Astrocyte (in vitro differentiated cells and primary cell): ENCODE measurements at regions not wholly inside any gene's neighbourhood (a gene's known extent, or its start where the extent isn't known, plus 50 kb on each side); places are given as distances from the start of the nearest gene placed in this dataset.

Source experiments
- DNase-seq: peaks from one replicate; pipeline ENCODE4 v3.0.0-alpha.2; 2010; ENCODE audit warnings: low read depth
- FAIRE-seq: peaks from 2 replicates; lab custom pipeline; 2011; peaks lifted over from hg19 to GRCh38; lab: Jason Lieb, UNC
- H2AFZ ChIP-seq: 2 replicates; pipeline ENCODE4 v1.6.0; 2012; ENCODE audit warnings: low read depth, low read length, inconsistent platforms
- H3K27ac ChIP-seq: 2 replicates; pipeline ENCODE4 v1.5.1; 2011; ENCODE audit warnings: low read depth, low read length, inconsistent platforms
- H3K27me3 ChIP-seq: 2 replicates; pipeline ENCODE4 v1.6.0; 2011; ENCODE audit warnings: low read length, inconsistent platforms; ENCODE audit not compliant: insufficient read depth
- H3K36me3 ChIP-seq: 2 replicates; pipeline ENCODE4 v1.5.1; 2011; ENCODE audit warnings: low read length, inconsistent platforms; ENCODE audit not compliant: insufficient read depth
- H3K4me1 ChIP-seq: 2 replicates; pipeline ENCODE4 v1.5.1; 2011; ENCODE audit warnings: low read length, inconsistent platforms; ENCODE audit not compliant: insufficient read depth
- H3K4me2 ChIP-seq: 2 replicates; pipeline ENCODE4 v1.6.0; 2012; ENCODE audit warnings: low read length, inconsistent platforms
- H3K4me3 ChIP-seq: 2 replicates; pipeline ENCODE4 v1.5.1; 2011; ENCODE audit warnings: low read depth, mild to moderate bottlenecking, low read length, inconsistent platforms; ENCODE audit not compliant: insufficient read depth
- H3K79me2 ChIP-seq: 2 replicates; pipeline ENCODE4 v1.6.0; 2012; ENCODE audit warnings: mild to moderate bottlenecking, low read length, inconsistent platforms; ENCODE audit not compliant: insufficient read depth
- H3K9ac ChIP-seq: 2 replicates; pipeline ENCODE4 v1.6.0; 2012; ENCODE audit warnings: mild to moderate bottlenecking, low read length, inconsistent platforms
- H3K9me3 ChIP-seq: 2 replicates; pipeline ENCODE4 v1.5.1; 2012; ENCODE audit warnings: low read depth, mild to moderate bottlenecking, low read length, inconsistent platforms; ENCODE audit not compliant: insufficient read depth
- H4K20me1 ChIP-seq: 2 replicates; pipeline ENCODE4 v1.6.0; 2012; ENCODE audit warnings: low read length, inconsistent platforms; ENCODE audit not compliant: insufficient read depth
- H3K27ac Mint-ChIP-seq: one replicate; pipeline ENCODE4 v1.8.0; 2021; ENCODE audit warnings: mild to moderate bottlenecking, mixed read lengths; ENCODE audit not compliant: unreplicated experiment
- H3K27me3 Mint-ChIP-seq: one replicate; pipeline ENCODE4 v1.8.0; 2021; ENCODE audit warnings: low read depth, mixed read lengths; ENCODE audit not compliant: unreplicated experiment
- H3K36me3 Mint-ChIP-seq: one replicate; pipeline ENCODE4 v1.8.0; 2021; ENCODE audit warnings: low read depth, mixed read lengths; ENCODE audit not compliant: unreplicated experiment
- H3K4me1 Mint-ChIP-seq: one replicate; pipeline ENCODE4 v1.8.0; 2021; ENCODE audit warnings: low read depth, mixed read lengths; ENCODE audit not compliant: unreplicated experiment
- H3K4me3 Mint-ChIP-seq: one replicate; pipeline ENCODE4 v1.8.0; 2021; ENCODE audit warnings: mild to moderate bottlenecking, moderate library complexity, mixed read lengths; ENCODE audit not compliant: unreplicated experiment
- H3K9me3 Mint-ChIP-seq: one replicate; pipeline ENCODE4 v1.8.0; 2021; ENCODE audit warnings: mild to moderate bottlenecking, mixed read lengths; ENCODE audit not compliant: unreplicated experiment
- EZH2 ChIP-seq: IDR thresholded peaks from 2 replicates; pipeline ENCODE4 v1.6.1; 2012; ENCODE audit warnings: mild to moderate bottlenecking, low read length, inconsistent platforms; ENCODE audit not compliant: insufficient read depth
- TF ChIP-seq, protein P1 (sequence below): IDR thresholded peaks from 2 replicates; pipeline ENCODE4 v1.5.1; 2011; ENCODE audit warnings: low read depth, mild to moderate bottlenecking, inconsistent platforms, low read length, moderate library complexity; ENCODE audit not compliant: insufficient read depth

DNA sequence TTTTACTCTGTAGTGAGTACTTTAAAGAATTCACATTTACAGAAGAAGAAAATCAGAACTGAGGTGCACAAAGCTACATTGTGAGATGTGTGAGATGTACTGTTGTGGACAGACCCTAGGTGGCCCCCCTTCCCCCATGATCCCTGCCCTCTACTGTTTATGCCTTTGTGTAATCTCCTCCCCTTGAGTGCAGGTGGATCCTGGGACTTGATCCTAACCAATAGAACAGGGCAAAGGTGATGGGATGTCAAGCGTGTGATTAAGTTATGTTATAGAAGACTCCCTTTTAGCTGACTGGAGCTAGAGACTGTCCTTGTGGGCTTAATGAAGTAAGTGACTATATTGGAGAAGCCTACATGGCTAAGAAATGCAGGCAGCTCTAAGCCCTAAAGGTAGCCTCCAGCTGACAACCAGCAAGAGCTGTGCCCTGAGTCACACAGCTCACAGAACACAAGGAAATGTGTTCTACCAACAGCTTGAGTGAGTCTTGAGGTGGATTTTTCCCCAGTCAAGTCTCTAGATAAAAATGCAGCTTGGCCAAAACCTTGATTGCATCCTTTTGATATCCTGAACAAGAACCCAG is 225.2 kb upstream of the LEF1 start:
- no peaks in the 10 kb centered on the region for H3K9me3 Mint-ChIP-seq
- no peak overlapping the region for H3K27ac Mint-ChIP-seq
- Histone ChIP-seq H3K79me2 (no peaks in the 10 kb centered on the region), H3K27me3 (no peaks in the 10 kb centered on the region), H3K4me1 (peaks cover 20% of the 10 kb centered on the region), H3K27ac (no peak overlapping the region), H3K9me3 (no peaks in the 10 kb centered on the region), H3K4me2 (no peak overlapping the region), H2AFZ (no peak overlapping the region), H3K4me3 (no peak overlapping the region), H4K20me1 (no peaks in the 10 kb centered on the region), H3K36me3 (no peaks in the 10 kb centered on the region), H3K9ac (no peak overlapping the region)
- H3K4me1 Mint-ChIP-seq, result peaks cover 18% of the 10 kb centered on the region
- no peak overlapping the region for H3K4me3 Mint-ChIP-seq
- no peak for DNase-seq
- TF ChIP-seq, protein P1, sequence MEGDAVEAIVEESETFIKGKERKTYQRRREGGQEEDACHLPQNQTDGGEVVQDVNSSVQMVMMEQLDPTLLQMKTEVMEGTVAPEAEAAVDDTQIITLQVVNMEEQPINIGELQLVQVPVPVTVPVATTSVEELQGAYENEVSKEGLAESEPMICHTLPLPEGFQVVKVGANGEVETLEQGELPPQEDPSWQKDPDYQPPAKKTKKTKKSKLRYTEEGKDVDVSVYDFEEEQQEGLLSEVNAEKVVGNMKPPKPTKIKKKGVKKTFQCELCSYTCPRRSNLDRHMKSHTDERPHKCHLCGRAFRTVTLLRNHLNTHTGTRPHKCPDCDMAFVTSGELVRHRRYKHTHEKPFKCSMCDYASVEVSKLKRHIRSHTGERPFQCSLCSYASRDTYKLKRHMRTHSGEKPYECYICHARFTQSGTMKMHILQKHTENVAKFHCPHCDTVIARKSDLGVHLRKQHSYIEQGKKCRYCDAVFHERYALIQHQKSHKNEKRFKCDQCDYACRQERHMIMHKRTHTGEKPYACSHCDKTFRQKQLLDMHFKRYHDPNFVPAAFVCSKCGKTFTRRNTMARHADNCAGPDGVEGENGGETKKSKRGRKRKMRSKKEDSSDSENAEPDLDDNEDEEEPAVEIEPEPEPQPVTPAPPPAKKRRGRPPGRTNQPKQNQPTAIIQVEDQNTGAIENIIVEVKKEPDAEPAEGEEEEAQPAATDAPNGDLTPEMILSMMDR, result no peak
- peaks cover 3% of the 10 kb centered on the region for H3K27me3 Mint-ChIP-seq
- H3K36me3 Mint-ChIP-seq, result no peaks in the 10 kb centered on the region
- FAIRE-seq, result no peak

DNA sequence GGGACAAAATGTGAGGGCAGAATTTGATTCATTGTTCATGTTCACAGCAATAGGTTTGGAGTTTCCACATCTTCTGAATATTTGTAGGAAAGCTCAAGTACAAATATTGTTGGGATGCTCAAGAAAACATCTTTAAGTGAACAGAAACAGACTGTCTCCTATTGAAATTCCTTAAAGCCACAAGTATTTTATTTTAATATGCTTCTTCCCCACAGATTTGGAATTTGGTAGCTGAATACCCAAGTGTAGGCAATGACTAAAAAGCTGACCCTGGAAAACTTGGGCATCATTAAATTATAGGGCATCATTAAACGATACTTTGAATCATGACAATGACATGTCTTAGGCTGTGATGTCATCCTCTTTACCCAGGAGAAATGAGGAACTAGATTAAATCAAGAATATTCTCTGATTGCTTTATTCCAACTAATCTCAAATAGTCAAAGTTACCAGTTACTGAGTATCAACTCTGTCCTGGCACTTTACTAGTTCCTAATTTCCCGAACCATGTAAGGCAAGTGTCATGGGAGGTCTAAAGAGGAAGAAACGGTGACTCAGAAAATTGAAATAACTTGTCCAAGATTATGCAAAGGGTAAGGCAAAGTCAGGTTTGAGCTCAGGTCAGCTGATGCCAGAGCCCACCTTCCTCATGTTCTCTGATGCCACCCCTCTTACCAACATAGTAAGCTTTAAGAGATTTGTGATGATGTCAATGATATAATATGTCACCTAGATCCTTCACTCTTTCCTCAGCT is 223.1 kb upstream of the LEF1 start:
- Histone ChIP-seq H3K27me3 (no peaks in the 10 kb centered on the region), H3K36me3 (no peaks in the 10 kb centered on the region), H3K9me3 (no peaks in the 10 kb centered on the region), H3K79me2 (no peaks in the 10 kb centered on the region), H2AFZ (no peak overlapping the region), H3K4me2 (no peak overlapping the region), H3K4me3 (no peak overlapping the region), H3K4me1 (peaks cover 2% of the 10 kb centered on the region), H3K27ac (no peak overlapping the region), H3K9ac (no peak overlapping the region), H4K20me1 (no peaks in the 10 kb centered on the region)
- no peaks in the 10 kb centered on the region for H3K9me3 Mint-ChIP-seq
- FAIRE-seq (no peak), DNase-seq (peak; percentile 10)
- no peak for TF ChIP-seq EZH2
- TF ChIP-seq, protein P1, result no peak
- peaks cover 3% of the 10 kb centered on the region for H3K27me3 Mint-ChIP-seq
- no peak overlapping the region for H3K4me3 Mint-ChIP-seq
- peaks cover 17% of the 10 kb centered on the region for H3K4me1 Mint-ChIP-seq
- no peak overlapping the region for H3K27ac Mint-ChIP-seq
- H3K36me3 Mint-ChIP-seq, result no peaks in the 10 kb centered on the region

DNA sequence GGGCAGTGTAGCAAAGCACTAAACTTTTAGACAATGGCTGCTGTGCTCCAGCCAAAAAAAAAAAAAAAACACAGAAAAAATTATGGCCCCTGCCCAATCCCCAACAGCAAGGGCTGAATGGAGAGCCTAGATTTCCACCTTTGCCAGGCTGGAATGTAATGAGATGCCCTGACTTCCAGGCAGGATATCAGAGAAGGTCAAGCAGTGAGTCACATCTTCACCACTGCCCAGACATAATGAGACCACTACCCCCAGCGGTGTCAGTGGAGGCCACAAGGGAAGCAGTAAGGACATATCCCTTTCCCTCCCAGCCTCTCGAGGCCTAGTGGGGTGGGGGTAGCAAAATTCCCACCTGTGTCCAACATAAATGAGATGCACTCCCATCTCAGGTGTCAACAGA is 216.3 kb upstream of the LEF1 start:
- no peak overlapping the region for H3K4me2 ChIP-seq
- Mint-ChIP-seq H3K4me1 (peaks cover 14% of the 10 kb centered on the region), H3K27me3 (no peaks in the 10 kb centered on the region), H3K36me3 (peaks cover 4% of the 10 kb centered on the region), H3K4me3 (no peak overlapping the region), H3K9me3 (peaks cover 2% of the 10 kb centered on the region), H3K27ac (no peak overlapping the region)
- no peaks in the 10 kb centered on the region for H3K9me3 ChIP-seq
- no peaks in the 10 kb centered on the region for H3K4me1 ChIP-seq
- H3K79me2 ChIP-seq, result no peaks in the 10 kb centered on the region
- H3K9ac ChIP-seq, result no peak overlapping the region
- no peak overlapping the region for H3K27ac ChIP-seq
- H3K36me3 ChIP-seq, result no peaks in the 10 kb centered on the region
- no peak for TF ChIP-seq EZH2
- TF ChIP-seq, protein P1, result no peak
- H3K4me3 ChIP-seq, result no peak overlapping the region
- FAIRE-seq, result no peak
- no peak for DNase-seq
- H2AFZ ChIP-seq, result no peak overlapping the region
- H4K20me1 ChIP-seq, result no peaks in the 10 kb centered on the region
- H3K27me3 ChIP-seq, result no peaks in the 10 kb centered on the region
